HG03342 (cell line): ENCODE measurements at regions not wholly inside any gene's neighbourhood (a gene's known extent, or its start where the extent isn't known, plus 50 kb on each side); places are given as distances from the start of the nearest gene placed in this dataset.
"Not testable (repeated sequence)": the region's sequence is repeated elsewhere in the genome, so short reads cannot be mapped to it uniquely, and the experiment has no call there.

Source experiments
- ATAC-seq: cut with Tn5 transposase; IDR thresholded peaks from one replicate; pipeline ENCODE4 v1.9.1; 2021; ENCODE audit warnings: mild to moderate bottlenecking, moderate library complexity; ENCODE audit not compliant: unreplicated experiment

GRCh38 chr20:11687546-11688292 lies 230.0 kb upstream of the BTBD3 start:
- ATAC-seq = no peak

- no peak for ATAC-seq
Observed at GRCh38 chr20:11689262-11689661, 228.4 kb upstream of the BTBD3 start.

DNA sequence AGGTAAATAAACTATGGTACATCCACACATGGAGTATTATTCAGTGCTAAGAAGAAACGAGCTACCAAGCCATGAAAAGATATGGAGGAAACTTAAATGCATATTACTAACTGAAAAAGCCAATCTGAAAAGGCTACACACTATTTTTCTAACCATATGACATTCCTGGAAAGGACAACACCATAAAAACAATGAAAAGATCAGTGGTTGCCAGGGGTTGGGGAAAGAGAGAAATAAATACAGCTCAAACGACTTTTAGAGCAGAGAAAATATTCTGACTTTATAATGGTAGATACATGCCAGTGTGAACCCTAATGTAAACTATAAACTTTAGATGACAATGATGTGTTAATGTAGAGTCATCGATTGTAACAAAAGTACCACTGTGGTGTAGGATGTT lies 225.9 kb upstream of the BTBD3 start:
- ATAC-seq = no peak

DNA sequence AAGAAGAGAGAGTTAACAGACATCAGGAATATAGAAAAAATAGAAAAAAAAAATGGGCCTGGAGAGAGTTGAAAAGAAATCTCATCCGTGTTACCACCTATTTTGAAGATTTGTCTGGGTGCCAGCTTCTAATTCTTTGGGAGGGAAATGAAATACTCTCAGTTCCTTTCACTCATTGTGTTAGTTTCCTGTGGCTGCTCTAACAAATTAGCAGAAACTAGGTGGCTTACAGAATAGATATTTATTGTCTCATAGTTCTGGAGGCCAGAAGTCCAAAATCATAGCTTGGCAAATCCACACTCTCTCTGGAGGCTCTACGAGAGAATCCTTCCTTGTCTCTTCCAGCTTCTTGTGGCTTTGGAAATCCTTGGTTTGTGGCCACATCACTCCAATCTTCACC lies 225.1 kb upstream of the BTBD3 start:
- no peak for ATAC-seq

DNA sequence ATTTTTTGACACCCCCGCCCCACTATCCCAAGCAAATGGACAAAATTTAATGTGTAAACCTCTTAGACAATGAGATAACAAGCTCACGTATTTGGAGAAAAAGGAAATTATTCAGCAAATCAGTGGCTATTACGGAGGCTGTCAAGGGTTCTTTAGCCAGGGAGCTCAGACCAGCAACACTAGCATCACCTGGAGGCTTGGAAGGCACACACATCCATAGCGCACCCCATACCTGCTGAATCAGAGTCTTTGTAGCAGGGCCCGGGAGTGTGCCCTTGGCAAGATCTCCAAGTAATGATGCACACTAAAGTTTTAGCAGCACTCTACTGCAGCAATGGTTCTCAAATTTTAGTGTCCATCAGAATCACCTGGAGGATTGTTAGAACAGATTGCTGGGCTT lies 223.2 kb upstream of the BTBD3 start:
- ATAC-seq = no peak

GRCh38 chr20:11697055-11697454 lies 220.6 kb upstream of the BTBD3 start:
- no peak for ATAC-seq

DNA sequence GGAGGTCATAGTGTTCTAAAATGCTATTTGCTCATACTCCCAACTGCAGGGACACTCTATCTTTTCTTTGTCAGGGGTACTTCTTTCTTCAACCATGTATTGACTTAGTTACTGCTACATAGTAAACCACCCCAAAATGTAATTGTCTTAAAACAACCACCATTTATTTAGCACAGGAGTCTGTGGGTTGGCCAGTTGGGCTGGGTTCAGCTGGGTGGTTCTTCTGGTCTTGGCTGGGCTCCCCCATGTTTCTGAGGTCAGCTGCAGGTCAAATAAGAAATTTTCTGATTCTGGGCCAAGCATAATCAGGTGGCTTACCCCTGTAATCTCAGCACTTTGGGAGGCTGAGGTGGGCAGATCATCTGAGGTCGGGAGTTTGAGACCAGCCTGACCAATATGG lies 220.0 kb upstream of the BTBD3 start:
- ATAC-seq = no peak

- no peak for ATAC-seq
Observed at GRCh38 chr20:11698124-11698523, 219.6 kb upstream of the BTBD3 start.

DNA sequence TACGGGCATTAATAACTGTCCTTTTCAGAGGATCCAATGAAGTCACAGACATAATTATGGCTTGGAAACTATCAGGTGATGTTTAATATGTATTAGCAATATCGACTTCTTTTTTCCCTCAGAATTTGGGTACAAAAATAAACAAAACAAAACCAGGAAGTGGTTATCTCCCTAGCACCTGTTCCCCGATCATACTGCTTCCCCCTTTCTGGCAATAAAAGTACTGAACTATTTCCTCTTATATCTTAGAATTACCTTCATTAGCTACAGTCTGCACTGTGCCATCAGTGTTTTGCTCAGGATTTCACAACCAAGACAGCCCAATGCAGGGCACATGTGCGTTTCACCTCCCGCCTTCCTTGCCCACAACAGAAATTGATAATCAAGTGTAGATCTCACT lies 216.9 kb upstream of the BTBD3 start:
- ATAC-seq = no peak

DNA sequence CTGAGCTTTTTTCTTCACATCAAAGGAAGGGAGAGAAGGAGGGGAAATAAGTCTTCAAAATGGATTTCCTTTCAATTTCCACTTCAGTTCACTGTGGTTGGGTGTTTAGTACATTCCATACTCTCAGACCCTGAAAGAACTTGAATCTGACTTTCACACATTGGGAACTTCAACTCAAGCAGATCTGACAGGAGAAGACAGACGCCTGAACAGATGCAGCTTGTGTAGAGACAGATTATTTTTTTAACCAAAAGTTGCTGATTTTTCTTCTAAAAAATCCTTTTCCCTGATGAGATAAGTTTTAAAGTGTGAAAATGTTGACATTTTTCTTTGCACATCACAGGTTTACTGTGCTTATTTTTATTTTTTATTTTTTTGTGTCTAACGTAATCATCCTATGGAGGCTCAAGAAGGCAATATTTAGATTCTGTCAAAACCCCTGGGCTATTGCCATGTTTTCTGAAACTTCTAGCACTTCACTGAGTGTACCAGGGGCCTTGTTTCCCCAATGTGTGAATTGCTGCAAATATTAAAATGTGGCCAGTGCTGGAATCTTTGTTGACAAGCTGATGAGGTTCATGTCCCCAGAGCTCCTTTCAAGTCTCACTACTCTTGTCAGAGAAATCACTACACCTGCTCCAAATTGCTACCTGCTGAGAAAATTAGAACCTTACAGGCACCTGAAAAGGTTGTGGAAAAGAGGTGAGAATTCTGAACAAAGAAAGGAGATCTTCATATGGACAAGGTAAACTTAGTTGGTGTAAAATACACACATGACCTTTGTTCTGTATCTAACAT lies 214.8 kb upstream of the BTBD3 start:
- no peak for ATAC-seq

- no peak for ATAC-seq
Observed at GRCh38 chr20:11705512-11705911, 212.2 kb upstream of the BTBD3 start.

DNA sequence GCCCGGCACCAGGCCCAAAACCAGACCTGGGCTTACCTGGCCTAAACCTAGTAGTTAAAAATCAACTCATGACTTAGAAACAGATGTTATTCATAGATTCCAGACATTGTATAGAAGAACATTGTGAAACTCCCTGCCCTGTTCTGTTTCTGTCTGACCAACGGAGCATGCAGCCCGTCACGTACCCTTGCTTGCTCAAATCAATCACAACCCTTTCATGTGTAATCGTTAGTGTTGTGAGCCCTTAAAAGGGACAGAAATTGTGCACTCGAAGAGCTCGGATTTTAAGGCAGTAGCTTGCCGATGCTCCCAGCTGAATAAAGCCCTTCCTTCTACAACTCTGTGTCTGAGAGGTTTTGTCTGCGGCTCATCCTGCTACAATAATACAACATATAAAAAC lies 209.5 kb upstream of the BTBD3 start:
- not testable (repeated sequence) for ATAC-seq

DNA sequence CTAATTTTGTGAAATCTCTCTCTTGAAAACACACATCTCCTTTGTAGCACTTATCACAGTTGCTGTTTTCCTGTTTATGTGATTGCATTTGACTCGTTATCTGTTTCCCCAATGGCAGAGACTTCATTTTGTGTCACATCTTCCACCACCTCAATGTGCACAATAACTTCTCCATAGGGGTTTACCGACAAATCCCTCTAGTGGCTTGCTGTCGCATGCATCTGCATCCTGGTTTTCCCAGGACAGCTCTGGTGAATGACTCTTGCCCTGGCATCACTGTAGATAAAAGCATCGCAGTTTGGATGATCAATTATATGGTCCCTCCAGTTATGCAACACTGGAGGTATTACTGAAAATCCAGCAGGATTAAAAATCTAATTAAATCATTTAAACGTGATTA lies 206.5 kb upstream of the BTBD3 start:
- no peak for ATAC-seq

DNA sequence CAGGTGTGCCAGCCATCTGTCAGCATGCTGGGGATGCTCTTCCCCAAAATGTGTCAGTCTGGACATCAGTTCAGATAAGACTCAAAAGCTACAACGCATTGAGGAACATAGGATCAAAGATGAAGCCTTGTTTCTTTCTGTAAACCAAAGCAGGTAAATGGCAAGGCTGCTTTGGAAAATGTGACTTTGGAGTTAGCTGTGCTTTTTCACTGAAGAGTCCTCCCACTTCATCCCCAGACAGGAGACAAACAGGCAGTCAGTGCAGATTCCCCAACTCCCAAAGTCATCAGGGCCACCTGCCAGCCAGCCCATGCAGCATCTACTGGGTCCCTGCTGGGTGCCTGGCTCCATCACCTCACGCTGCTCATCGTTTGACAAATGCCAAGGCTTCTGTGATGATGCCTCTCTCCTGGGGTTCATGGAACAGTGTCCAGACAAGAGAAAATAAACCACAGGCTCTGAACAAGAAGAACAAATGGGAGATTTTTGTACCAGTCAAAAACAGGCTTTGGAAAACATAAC lies 205.0 kb upstream of the BTBD3 start:
- ATAC-seq = no peak

DNA sequence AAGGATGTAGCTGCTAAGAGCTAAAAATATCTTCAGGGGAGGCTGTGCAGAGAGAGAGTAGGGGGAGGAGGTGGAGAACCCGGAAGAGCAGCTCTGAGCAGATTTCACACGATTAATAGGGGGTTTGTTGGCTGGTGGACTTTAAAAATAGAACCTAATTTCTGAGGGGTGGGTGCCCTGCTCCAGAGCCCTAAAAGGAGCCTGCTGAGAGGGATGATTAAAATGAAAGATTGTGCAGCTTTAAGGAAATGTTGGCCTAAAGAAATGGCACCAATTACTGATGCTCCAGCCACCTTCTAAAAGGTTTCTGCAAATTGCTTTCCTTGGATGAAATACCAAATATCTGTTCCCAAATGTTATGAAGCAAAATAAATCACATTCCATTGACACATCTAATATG lies 202.8 kb upstream of the BTBD3 start:
- ATAC-seq = no peak

- ATAC-seq = no peak
Observed at GRCh38 chr20:11716239-11716944, 201.3 kb upstream of the BTBD3 start.

- no peak for ATAC-seq
Observed at GRCh38 chr20:11716945-11717248, 200.8 kb upstream of the BTBD3 start.

DNA sequence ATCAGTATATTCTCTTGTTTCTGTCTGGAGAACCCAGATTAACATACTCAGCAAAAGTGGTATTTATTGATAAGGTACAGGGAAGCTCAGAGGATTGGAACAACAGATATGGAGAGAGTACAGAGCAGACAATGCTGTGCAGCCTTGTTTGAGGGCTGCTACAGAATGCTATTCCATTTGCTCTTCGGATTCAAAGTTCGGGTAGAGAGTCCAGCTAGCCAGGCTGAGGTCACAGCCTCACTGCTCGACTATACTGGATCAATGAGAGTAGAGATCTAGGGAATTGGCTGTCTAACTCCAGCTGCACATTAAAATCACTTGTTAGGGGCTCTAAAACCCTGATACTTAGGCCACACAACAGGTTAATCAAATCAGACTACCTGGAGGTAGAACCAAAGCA lies 200.1 kb upstream of the BTBD3 start:
- ATAC-seq = no peak

DNA sequence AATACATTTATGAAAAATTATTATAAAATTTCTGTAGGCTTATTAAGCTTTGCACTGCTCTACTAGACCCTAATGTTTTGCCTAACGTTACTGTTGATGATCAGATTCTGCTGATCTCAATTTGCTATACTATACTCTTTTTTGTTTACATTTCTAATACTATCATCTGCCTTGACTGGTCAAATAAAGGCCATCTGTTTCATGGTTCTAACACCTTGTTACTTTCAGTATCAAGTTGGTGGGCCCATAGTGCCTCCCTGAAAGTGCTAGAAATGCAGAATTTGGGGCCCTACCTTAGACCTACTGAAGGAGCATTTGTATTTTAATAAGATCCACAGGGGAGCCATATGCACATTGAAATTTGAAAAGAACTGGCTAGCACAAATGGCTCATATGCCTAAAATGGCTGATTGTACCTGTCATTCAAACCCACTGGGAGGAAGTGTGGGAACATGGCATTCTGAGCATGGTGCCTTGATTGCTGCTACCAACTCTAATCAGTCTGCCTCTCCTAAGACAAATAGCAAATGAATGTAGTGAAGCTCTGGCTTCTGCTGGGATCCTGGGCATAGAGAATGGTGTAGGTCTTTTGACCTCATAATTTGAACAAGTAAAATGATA lies 199.1 kb upstream of the BTBD3 start:
- ATAC-seq = no peak

DNA sequence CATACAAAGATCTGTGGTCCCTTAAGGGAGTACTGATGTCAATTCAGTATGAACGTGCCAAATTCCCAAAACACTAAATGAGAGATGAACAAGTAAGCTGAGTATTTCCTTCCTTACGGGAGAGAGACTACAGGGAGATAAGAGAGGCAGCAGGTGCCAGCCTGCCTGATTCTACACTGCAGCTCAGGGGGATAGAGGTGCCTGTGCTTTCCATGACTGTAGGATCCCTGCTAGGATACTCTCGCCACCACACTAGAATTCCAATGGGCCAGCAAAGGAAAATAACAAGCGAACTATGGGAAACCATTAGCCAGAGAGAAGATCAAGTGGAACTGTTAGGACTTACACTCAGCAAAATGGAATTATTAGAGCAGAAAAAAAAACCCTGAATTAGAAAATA lies 198.5 kb upstream of the BTBD3 start:
- no peak for ATAC-seq

GRCh38 chr20:11721411-11721810 lies 196.3 kb upstream of the BTBD3 start:
- no peak for ATAC-seq
